HG03558 (cell line): ENCODE measurements at regions not wholly inside any gene's neighbourhood (a gene's known extent, or its start where the extent isn't known, plus 50 kb on each side); places are given as distances from the start of the nearest gene placed in this dataset.

Experiments used
- ATAC-seq: cut with Tn5 transposase; IDR thresholded peaks from one replicate; pipeline ENCODE4 v1.9.1; 2021; ENCODE audit warnings: moderate number of reproducible peaks; ENCODE audit not compliant: unreplicated experiment; ENCODE audit errors: extremely low read depth

- ATAC-seq = no peak
Measured at GRCh38 chr14:31963587-31963986, 113.5 kb upstream of the ARHGAP5 start.

GRCh38 chr14:31964490-31964889 is 112.6 kb upstream of the ARHGAP5 start:
- ATAC-seq = no peak

DNA sequence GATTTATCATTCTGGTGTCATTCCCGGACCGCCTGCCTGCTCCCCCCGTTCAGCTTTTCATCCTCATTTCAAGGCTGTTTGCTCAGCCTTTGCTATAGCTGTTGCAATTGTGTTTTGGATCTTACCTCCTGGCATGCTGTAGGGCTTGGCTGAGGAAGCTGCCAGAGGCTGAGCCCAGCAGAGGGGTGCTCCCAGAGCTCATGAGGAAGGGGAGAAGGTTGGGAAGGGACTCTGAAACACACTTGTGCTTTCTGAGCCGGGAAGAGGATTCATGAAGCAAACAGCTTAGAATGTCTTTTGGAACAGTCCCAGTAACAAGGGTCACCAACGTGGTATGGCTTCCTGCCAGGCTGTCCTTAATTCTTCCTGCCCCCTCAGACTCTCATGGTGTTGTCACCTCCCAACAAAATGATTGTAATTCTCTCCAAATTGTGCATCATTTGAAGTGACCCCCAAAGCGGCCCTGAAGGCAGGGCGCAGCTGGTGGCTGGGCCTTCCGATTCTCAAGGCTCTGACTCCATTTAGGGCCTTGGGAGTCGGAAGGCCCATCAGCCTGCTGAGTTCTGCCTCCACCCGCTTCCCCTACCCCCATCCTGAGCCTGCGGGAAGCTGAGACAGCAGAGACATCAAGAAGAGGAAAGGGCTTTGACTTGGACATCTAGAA is 111.9 kb upstream of the ARHGAP5 start:
- ATAC-seq = no peak

GRCh38 chr14:31965735-31966598 is 111.1 kb upstream of the ARHGAP5 start:
- no peak for ATAC-seq

GRCh38 chr14:31966896-31967668 is 110.0 kb upstream of the ARHGAP5 start:
- no peak for ATAC-seq

DNA sequence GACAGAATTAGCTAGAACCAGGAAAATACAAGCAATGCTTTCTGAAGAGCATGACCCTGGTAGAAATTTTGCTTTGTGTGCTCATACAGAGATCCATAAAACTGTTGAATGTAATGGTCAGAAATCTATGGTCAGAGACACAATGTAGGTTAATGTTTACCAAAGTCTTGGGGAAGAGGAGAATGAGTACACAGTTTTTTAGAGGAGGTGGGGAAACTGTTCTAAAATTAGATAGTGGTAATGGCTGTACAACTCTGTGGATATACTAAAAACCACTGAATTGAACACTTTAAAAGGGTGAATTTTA is 109.5 kb upstream of the ARHGAP5 start:
- ATAC-seq = no peak

- no peak for ATAC-seq
Measured at GRCh38 chr14:31968107-31968810, 108.8 kb upstream of the ARHGAP5 start.

DNA sequence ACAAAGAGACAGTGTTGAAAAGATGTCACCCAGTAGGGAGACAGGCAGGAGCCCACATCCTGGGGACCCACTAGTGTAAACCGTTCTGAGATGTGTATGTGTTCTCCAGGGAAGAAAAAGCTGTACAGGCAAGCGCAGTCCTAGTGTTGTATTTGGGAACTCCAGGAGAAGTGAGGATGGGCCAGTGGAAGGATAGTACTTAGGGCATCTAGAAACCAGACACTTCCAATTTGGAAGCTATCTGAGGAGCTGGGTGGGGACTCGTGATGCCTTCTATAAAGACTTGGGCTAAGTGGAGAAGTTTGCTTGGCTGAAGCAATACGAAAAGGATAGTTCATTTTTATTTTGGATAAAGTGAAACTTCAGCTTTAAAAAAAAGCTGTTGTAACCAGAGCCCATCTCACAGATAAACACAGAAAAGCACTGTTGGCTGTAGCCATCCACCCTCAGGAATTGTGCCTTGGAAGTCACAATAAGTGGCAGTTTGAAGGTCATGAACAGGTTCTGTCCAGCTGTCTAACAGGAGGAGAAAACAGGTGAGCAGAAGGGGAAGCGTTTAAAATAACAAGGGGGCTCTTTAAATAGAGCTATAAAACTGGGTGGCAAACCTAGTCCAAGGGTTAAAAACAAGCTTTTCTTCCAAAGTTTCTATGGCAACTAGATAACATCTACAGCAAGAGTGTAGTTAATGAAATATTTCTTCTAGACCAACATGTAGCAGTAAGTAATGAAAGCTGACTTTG is 108.0 kb upstream of the ARHGAP5 start:
- ATAC-seq = no peak

DNA sequence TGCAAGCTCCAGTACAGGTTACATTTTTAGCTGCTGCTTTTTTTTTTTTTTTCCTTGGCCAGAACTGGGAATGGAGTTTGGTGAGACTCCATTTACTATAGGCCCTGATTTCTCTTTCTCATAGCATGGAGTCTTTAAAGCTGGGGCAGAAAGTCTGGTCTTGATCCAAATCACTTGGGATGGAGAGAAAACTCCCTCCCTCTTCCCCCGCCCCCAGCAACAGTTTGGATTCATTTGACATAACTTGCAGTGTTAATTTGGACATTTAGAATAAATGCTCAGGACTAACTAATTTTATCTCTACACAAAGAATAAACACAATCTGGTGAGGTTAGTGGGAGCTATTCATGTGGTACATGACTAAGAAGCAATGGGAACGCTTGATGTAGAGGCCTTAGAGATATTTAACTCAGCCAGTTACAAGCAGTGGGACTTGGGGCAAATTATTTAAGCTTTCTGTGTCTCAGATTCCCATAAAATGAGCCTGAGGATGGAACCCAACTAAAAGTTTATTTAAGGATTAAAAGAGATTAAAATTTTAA is 107.3 kb upstream of the ARHGAP5 start:
- ATAC-seq = no peak

DNA sequence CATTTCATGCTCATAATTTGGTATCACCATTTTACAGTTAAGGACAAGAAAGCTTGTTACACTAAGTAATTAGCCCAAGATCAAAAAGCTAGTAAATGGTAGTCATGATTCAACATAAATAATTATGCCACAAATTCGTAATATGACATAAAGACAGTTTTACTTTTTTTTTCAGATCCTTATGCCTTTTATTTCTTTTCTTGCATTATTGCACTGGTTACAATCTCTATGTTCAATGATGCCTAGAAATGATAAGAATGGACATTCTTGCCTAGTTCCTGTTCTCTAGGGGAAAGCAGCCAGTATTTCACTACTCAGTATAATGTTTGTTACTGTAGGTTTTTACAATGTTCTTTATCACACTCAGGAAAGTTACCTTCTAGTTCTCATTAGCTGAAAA is 106.4 kb upstream of the ARHGAP5 start:
- no peak for ATAC-seq

GRCh38 chr14:31971612-31972011 is 105.5 kb upstream of the ARHGAP5 start:
- no peak for ATAC-seq

- ATAC-seq = no peak
Measured at GRCh38 chr14:31977001-31977556, 100.0 kb upstream of the ARHGAP5 start.

DNA sequence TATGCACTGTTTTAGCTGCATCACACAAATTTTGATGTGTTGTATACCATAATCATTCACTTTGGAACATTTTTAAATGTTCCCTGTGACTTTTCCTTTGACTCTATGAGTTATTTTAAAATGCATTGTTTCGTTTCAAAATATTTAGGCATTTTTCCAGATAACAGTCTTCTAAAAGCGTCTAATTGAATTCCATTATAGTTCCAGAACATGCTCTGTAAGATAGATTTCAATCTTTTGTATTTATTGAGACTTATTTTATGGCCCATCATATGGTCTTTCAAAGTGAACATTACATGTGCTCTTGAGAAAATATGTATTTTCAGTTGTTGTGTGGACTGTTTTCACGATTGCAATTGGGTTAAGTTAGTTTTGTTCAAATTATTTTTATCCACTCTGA is 98.7 kb upstream of the ARHGAP5 start:
- no peak for ATAC-seq

DNA sequence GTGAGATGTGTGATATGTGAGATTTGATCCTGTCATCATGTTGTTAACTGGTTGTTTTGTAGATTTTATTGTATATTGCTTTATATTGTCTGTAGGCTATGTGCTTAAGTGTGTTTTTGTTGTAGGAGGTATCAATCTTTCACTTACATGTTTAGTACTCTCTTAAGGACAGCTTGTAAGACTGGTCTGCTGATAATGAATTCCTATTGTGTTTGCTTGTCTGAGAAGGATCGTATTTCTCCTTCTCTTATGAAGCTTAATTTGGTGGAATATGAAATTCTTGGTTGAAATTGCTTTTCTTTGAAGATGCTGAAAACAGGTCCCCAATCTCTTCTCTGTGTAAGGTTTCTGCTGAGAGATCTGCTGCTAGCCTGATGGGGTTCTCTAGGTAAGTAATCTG is 94.5 kb upstream of the ARHGAP5 start:
- no peak for ATAC-seq

DNA sequence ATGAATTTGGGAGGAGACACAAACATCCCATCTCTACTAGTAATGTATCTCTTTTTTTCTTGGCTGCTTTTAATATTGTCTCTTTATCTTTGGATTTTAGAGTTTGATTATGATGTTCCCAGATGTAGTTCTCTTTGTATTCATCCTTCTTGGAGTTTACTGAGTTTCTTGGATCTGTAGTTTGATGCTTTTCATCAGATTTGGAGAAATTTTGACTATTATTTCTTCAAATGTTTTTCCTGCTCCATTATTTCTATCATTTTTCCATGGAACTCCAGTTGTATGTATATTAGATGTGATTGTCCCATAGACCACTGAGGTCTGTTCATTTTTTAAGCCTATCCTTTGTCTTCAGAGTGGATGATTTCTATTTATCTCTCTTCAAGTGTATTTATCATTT is 90.7 kb upstream of the ARHGAP5 start:
- no peak for ATAC-seq

DNA sequence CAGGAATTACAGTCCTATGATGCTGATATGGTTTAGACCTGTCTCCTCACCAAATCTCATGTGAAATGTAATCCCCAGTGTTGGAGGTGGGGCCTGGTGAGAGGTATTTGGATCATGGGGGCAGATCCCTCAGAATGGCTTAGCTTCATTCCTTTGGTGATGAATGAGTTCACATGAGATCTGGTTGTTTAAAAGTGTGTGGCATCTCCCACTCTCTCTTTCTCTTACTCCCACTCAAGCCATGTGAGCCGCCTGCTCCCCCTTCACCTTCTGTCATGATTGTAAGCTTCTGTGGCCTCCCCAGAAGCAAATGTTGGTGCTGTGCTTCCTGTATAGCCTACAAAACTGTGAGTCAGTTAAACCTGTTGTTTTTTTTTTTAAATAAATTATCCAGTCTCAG is 89.4 kb upstream of the ARHGAP5 start:
- no peak for ATAC-seq

DNA sequence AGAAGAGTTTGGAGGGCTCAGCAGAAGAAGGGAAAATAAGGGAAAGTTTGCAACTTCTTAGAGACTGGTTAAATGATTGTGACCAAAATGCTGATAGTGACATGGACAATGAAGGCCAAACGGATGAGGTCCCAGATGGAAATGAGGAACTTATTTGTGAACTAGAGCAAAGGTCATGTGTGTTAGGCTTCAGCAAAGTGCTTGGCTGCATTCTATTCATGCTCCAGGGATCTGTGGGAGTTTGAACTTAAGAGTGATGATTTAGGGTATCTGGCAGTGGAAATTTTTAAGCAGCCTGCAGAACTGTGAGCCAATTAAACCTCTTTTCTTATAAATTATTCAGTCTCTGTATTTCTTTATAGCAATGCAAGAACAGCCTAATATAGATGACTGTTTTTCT is 88.9 kb upstream of the ARHGAP5 start:
- no peak for ATAC-seq

DNA sequence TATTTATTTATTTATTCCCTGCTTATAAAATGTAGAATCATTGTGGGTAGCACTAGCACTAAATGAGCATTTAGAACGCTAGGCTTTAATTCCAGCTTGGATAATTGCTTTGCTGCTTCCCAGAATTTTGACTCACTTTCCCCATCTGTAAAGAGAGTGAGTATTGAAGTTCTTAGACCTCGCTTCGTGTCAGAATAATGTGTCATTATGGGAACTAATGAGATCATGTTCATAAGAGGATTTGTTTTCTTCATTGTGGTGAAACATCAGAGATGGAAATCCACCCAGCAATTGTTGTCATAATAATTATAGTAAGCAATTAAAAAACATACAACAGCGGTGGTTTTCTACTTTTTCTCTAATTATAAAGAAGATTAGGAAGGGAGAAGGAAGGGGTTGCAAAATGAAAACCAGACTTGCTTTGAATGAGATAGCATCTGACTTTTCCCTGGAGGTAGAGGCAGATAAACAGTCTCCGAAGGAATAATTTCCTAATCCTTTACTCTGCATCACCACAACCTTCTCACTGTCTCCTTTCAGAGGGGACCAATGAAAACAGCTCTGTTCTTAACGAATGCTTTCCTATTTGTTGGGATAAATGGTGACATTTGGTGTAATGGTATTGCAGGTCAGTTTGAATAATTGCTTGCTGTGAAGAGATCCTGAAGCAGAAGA is 86.8 kb upstream of the ARHGAP5 start:
- no peak for ATAC-seq
